GM12878 (cell line): ENCODE measurements at regions not wholly inside any gene's neighbourhood (a gene's known extent, or its start where the extent isn't known, plus 50 kb on each side); places are given as distances from the start of the nearest gene placed in this dataset.

ENCODE experiments used
- CEBPB ChIP-seq, 2 experiments: fragments of 150-350 bp in 1 of 2; IDR thresholded peaks; 2 replicates each; pipeline ENCODE4 v1.6.1; 2012 to 2014; ENCODE audit warnings: low read depth in 2 of 2, low read length in 2 of 2, borderline replicate concordance in 1 of 2, inconsistent platforms in 1 of 2
- PAX8 ChIP-seq: fragments of 450-650 bp; IDR thresholded peaks from 2 replicates; pipeline ENCODE4 v1.6.1; 2017; ENCODE audit warnings: mild to moderate bottlenecking, moderate library complexity
- POLR2AphosphoS2 ChIP-seq: IDR thresholded peaks from 2 replicates; pipeline ENCODE4 v1.6.1; 2011; ENCODE audit warnings: low read depth, mild to moderate bottlenecking, low read length, improper control_type of control experiment, moderate library complexity
- RAD21 ChIP-seq: IDR thresholded peaks from 2 replicates; pipeline ENCODE4 v1.6.1; 2011; ENCODE audit warnings: mild to moderate bottlenecking, low read depth, low read length, moderate library complexity; ENCODE audit not compliant: insufficient read depth
- YY1 ChIP-seq: IDR thresholded peaks from 2 replicates; pipeline ENCODE4 v1.6.1; 2011; ENCODE audit warnings: low read depth, mild to moderate bottlenecking, low read length

DNA sequence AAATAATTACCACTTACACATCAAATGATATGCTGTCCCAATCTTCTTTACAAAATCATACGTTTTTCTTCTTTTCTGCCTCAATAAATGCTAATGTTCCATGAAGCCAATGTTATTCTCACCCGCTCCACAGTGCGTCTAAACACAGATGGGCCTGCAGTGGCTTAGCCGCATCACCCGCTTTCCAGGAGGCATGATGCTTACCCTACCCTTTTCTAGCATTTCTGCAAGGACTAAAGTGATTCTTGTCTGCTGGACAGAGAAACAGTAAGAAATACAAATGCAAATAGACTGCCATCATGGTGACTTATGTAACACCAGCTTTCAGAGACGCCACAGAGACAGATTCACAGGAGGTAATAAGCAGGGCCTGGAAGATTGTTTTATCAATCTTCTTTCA lies 104.4 kb downstream of the RNASET2 start:
- TF ChIP-seq POLR2AphosphoS2: no peak
- TF ChIP-seq YY1: no peak
- TF ChIP-seq CEBPB (IDR thresholded peaks at IDR 0.05; ENCODE audit: borderline replicate concordance in 1 of 2, low read depth in 2 of 2, low read length in 2 of 2): no peak
- no peak for TF ChIP-seq RAD21
- TF ChIP-seq PAX8: no peak
